Central memory CD4-positive, alpha-beta T cell (primary cell): ENCODE measurements at regions not wholly inside any gene's neighbourhood (a gene's known extent, or its start where the extent isn't known, plus 50 kb on each side); places are given as distances from the start of the nearest gene placed in this dataset.
"Not testable (repeated sequence)": the region's sequence is repeated elsewhere in the genome, so short reads cannot be mapped to it uniquely, and the experiment has no call there.

ENCODE experiments used
- DNase-seq: peaks from one replicate; pipeline ENCODE4 v3.0.0; 2022

- DNase-seq = not testable (repeated sequence)
Measured at GRCh38 chr12:19921716-19922115, 446.6 kb upstream of the PDE3A start.

GRCh38 chr12:19922717-19923116, 445.6 kb upstream of the PDE3A start:
- no peak for DNase-seq

- no peak for DNase-seq
Measured at GRCh38 chr12:19924360-19924759, 444.0 kb upstream of the PDE3A start.

- no peak for DNase-seq
Measured at GRCh38 chr12:19925841-19926240, 442.5 kb upstream of the PDE3A start.

- no peak for DNase-seq
Measured at GRCh38 chr12:19926266-19926665, 442.1 kb upstream of the PDE3A start.

- DNase-seq = no peak
Measured at GRCh38 chr12:19927661-19928060, 440.7 kb upstream of the PDE3A start.

GRCh38 chr12:19932413-19932812, 435.9 kb upstream of the PDE3A start:
- DNase-seq = no peak

GRCh38 chr12:19933924-19934323, 434.4 kb upstream of the PDE3A start:
- no peak for DNase-seq

- DNase-seq = no peak
Measured at GRCh38 chr12:19937161-19937560, 431.2 kb upstream of the PDE3A start.

GRCh38 chr12:19938031-19938430, 430.3 kb upstream of the PDE3A start:
- no peak for DNase-seq

- no peak for DNase-seq
Measured at GRCh38 chr12:19938491-19938890, 429.8 kb upstream of the PDE3A start.

- no peak for DNase-seq
Measured at GRCh38 chr12:19940267-19940666, 428.1 kb upstream of the PDE3A start.

- DNase-seq = no peak
Measured at GRCh38 chr12:19941096-19941495, 427.2 kb upstream of the PDE3A start.

- DNase-seq = no peak
Measured at GRCh38 chr12:19945559-19946435, 422.5 kb upstream of the PDE3A start.

- DNase-seq = no peak
Measured at GRCh38 chr12:19946550-19946949, 421.8 kb upstream of the PDE3A start.

- no peak for DNase-seq
Measured at GRCh38 chr12:19947344-19947743, 421.0 kb upstream of the PDE3A start.

- no peak for DNase-seq
Measured at GRCh38 chr12:19951664-19952063, 416.7 kb upstream of the PDE3A start.

- no peak for DNase-seq
Measured at GRCh38 chr12:19953734-19954133, 414.6 kb upstream of the PDE3A start.

- no peak for DNase-seq
Measured at GRCh38 chr12:19954163-19954562, 414.2 kb upstream of the PDE3A start.

- DNase-seq = no peak
Measured at GRCh38 chr12:19957308-19958125, 410.8 kb upstream of the PDE3A start.

- no peak for DNase-seq
Measured at GRCh38 chr12:19958389-19958788, 409.9 kb upstream of the PDE3A start.

- no peak for DNase-seq
Measured at GRCh38 chr12:19959353-19959752, 409.0 kb upstream of the PDE3A start.

GRCh38 chr12:19960527-19960926, 407.8 kb upstream of the PDE3A start:
- DNase-seq = no peak

GRCh38 chr12:19962192-19962591, 406.1 kb upstream of the PDE3A start:
- no peak for DNase-seq
